VCaP (cell line): ENCODE measurements at regions not wholly inside any gene's neighbourhood (a gene's known extent, or its start where the extent isn't known, plus 50 kb on each side); places are given as distances from the start of the nearest gene placed in this dataset.
"Not testable (repeated sequence)": the region's sequence is repeated elsewhere in the genome, so short reads cannot be mapped to it uniquely, and the experiment has no call there.

Experiments used
- H3K27ac ChIP-seq: fragments of 450-650 bp; 2 replicates; pipeline ENCODE4 v1.5.1; 2017
- TF ChIP-seq, protein P1 (sequence below): fragments of 450-650 bp; conservative IDR thresholded peaks from 2 replicates; pipeline ENCODE4 v1.5.1; 2017; ENCODE audit warnings: mild to moderate bottlenecking, moderate library complexity

- TF ChIP-seq, protein P1, sequence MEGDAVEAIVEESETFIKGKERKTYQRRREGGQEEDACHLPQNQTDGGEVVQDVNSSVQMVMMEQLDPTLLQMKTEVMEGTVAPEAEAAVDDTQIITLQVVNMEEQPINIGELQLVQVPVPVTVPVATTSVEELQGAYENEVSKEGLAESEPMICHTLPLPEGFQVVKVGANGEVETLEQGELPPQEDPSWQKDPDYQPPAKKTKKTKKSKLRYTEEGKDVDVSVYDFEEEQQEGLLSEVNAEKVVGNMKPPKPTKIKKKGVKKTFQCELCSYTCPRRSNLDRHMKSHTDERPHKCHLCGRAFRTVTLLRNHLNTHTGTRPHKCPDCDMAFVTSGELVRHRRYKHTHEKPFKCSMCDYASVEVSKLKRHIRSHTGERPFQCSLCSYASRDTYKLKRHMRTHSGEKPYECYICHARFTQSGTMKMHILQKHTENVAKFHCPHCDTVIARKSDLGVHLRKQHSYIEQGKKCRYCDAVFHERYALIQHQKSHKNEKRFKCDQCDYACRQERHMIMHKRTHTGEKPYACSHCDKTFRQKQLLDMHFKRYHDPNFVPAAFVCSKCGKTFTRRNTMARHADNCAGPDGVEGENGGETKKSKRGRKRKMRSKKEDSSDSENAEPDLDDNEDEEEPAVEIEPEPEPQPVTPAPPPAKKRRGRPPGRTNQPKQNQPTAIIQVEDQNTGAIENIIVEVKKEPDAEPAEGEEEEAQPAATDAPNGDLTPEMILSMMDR = no peak
- no peak overlapping the region for H3K27ac ChIP-seq
These were observed 220.5 kb downstream of the KLF6 start for GRCh38 chr10:3564346-3565002.

GRCh38 chr10:3563298-3563697 is 221.7 kb downstream of the KLF6 start:
- TF ChIP-seq, protein P1 = no peak
- H3K27ac ChIP-seq = no peak overlapping the region

DNA sequence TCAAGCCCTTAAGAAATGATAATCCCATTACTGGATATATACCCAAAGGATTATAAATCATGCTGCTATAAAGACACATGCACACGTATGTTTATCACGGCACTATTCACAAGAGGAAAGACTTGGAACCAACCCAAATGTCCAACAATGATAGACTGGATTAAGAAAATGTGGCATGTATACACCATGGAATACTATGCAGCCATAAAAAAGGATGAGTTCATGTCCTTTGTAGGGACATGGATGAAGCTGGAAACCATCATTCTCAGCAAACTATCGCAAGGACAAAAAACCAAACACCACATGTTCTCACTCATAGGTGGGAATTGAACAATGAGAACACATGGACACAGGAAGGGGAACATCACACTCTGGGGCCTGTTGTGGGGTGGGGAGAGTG is 224.4 kb downstream of the KLF6 start:
- H3K27ac ChIP-seq = not testable (repeated sequence)

DNA sequence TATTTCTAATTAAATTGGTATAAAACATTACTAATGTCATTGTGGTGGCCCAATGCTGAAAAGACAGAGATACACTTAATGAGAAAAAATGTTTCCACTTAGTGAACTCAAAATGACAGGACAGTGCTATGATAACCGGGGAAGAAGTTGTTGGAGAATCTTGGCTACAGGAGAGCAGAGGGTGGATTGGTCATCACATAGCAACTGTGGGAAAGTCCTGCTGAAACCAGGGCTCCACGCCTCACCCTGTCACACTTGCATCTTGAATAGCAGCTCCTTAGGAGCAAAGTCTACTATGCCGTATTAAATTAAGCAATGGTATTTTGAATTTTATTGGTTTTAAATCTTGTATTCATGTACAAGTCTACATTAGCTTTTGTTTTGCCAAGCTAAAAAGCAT is 225.5 kb downstream of the KLF6 start:
- TF ChIP-seq, protein P1 = no peak
- no peak overlapping the region for H3K27ac ChIP-seq

DNA sequence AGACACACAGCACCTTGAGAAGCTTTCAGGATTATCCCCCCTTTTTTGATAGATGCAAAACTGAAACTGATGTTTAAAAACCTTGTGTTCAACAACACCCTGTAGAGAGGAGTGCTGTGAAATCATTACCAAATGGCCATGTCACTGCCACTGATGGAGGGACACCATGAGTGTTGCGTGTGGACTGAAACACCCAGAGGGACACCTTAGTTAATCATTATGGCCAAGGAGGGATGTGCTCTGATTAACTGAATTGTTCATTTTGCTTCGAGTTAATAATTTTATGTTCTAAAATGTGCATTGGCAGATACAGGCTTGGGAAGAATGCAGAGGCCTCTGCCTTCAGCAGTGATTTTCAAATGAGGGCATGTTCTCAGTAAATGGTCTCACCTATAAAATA is 226.0 kb downstream of the KLF6 start:
- TF ChIP-seq, protein P1 = no peak
- H3K27ac ChIP-seq = no peak overlapping the region

- H3K27ac ChIP-seq = not testable (repeated sequence)
These were observed 228.6 kb downstream of the KLF6 start for GRCh38 chr10:3556191-3557017.

DNA sequence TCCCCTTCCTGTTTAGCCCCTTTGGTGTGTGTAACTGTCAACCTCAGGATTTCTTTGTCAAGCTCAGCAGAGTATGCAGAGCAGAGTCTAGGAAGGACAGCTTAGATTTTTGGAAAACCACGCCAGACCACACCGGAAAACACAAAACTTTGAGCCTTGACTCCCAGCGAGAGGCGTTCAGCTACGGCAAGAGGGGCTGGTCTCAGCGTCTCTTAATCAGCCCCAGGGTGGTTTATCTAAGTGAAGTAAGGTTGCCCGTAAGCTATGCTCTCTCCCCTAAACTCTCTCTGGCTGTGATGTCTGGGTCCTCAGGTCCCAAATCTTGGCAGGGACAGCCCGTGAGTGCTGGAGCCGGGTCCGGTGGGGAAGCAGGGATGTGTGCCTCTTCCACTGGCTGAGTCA is 230.9 kb downstream of the KLF6 start:
- H3K27ac ChIP-seq = no peak overlapping the region
- TF ChIP-seq, protein P1 = no peak

- no peak overlapping the region for H3K27ac ChIP-seq
- TF ChIP-seq, protein P1 = no peak
These were observed 232.7 kb downstream of the KLF6 start for GRCh38 chr10:3552281-3552680.
